Ishikawa (cell line): ENCODE measurements at regions not wholly inside any gene's neighbourhood (a gene's known extent, or its start where the extent isn't known, plus 50 kb on each side); places are given as distances from the start of the nearest gene placed in this dataset.

Experiments
- CEBPB ChIP-seq: IDR thresholded peaks from 2 replicates; pipeline ENCODE4 v1.6.1; 2012
- CREB1 ChIP-seq: IDR thresholded peaks from 2 replicates; pipeline ENCODE4 v1.6.1; 2012; ENCODE audit warnings: low read depth
- EGR1 ChIP-seq: IDR thresholded peaks from 2 replicates; pipeline ENCODE4 v1.6.1; 2012
- EP300 ChIP-seq: IDR thresholded peaks from 2 replicates; pipeline ENCODE4 v1.6.1; 2012; ENCODE audit warnings: borderline replicate concordance
- FOXM1 ChIP-seq: IDR thresholded peaks from 2 replicates; pipeline ENCODE4 v1.6.1; 2012; ENCODE audit warnings: low read depth, borderline replicate concordance
- MAX ChIP-seq: IDR thresholded peaks from 2 replicates; pipeline ENCODE4 v1.6.1; 2012
- NFIC ChIP-seq: IDR thresholded peaks from 2 replicates; pipeline ENCODE4 v1.6.1; 2012
- RAD21 ChIP-seq: IDR thresholded peaks from 2 replicates; pipeline ENCODE4 v1.6.1; 2012; ENCODE audit warnings: low read depth
- REST ChIP-seq: IDR thresholded peaks from 2 replicates; pipeline ENCODE4 v1.6.1; 2012; ENCODE audit warnings: low read depth, mild to moderate bottlenecking
- TAF1 ChIP-seq: IDR thresholded peaks from 2 replicates; pipeline ENCODE4 v1.6.1; 2012; ENCODE audit warnings: low read depth, mild to moderate bottlenecking
- TCF12 ChIP-seq: IDR thresholded peaks from 2 replicates; pipeline ENCODE4 v1.6.1; 2012; ENCODE audit warnings: low read depth
- TEAD4 ChIP-seq: IDR thresholded peaks from 2 replicates; pipeline ENCODE4 v1.6.1; 2012
- YY1 ChIP-seq: IDR thresholded peaks from 2 replicates; pipeline ENCODE4 v1.6.1; 2012; ENCODE audit warnings: low read depth
- ZBTB7A ChIP-seq: IDR thresholded peaks from 2 replicates; pipeline ENCODE4 v1.6.1; 2012; ENCODE audit warnings: low read depth
- TF ChIP-seq, protein P1 (sequence below): IDR thresholded peaks from 2 replicates; pipeline ENCODE4 v1.6.1; 2012

DNA sequence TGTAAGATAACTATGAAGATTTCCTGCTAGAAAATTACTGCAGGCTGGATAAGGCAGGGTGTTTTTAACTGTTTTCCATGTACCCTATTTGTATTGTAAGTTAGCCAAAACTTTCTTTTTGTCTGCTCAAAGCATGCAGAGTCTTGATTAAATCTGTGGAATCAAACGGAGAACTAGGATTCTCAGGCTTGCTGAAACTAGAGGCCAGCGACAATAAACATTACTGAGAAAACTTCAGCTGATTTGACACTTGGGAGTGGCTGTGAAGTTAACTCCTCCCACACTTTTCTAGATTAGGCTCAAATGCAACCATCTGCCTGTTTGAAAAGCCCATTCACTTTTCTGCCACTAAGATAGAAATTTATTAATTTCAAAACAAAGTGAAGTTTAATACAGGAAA, 153.2 kb upstream of the FRMD4B start:
- TF ChIP-seq CREB1 (no peak), TCF12 (no peak), TEAD4 (no peak), FOXM1 (no peak), REST (no peak), ZBTB7A (no peak), YY1 (no peak), RAD21 (no peak), NFIC (no peak), EP300 (no peak)

DNA sequence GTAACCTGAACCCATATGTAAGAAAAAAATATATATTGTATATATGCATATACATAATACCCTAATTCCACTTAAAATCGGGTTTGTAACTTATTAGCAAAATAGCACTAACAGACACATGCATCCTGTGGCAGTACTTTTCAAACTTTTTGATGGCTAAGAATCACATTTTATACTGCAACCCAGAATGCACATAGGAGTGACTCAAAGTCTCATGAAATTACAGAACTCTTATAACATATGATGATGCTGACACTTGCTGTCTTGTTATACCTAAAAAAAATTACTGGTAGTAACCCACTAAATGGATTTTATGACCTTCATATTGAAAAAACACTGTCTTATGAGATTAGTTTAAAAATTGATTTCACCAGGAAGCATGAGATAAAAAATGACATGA, 152.4 kb upstream of the FRMD4B start:
- TF ChIP-seq NFIC (no peak), TAF1 (no peak), TEAD4 (no peak), EGR1 (no peak), FOXM1 (no peak)

DNA sequence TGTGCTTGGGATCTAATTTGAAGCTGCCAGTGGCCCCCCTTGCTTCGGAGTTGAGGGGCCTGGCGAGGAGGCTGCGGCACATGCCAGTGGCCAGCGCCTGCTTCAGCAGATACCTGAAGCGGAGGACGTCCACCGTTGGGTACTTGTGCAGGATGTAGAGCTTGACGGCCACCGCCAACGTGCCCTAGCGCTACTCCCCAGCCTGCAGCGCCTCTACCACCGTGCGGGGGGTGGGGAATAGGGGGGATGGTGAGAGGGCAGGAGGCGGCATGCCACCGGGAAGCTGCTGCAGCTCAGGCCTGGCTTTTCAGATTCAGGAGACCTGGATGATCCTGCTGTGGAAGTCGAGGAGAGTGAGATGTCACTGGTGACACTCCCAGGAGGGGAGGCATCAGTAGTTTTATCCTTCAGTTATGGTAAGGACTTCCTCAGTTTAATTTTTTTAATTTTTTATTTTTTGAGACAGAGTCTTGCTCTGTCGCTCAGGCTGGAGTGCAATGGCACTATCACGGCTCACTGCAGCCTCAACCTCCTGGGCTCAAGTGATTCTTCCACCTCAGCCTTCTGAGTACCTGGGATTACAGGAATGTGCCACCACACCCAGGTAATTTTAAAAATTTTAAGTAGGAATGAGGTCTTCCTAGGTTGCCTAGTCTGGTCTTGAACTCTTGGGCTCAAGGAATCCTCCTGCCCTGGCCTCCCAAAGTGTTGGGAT, 150.6 kb upstream of the FRMD4B start:
- TF ChIP-seq CEBPB (no peak), RAD21 (no peak), NFIC (no peak), REST (no peak)

- TF ChIP-seq EGR1, result no peak
- TF ChIP-seq REST, result no peak
- TF ChIP-seq YY1, result no peak
- TF ChIP-seq TAF1, result no peak
- TF ChIP-seq NFIC, result no peak
- TF ChIP-seq RAD21, result no peak
- TF ChIP-seq TEAD4, result no peak
- TF ChIP-seq MAX, result no peak
- no peak for TF ChIP-seq ZBTB7A
- no peak for TF ChIP-seq EP300
Observed at GRCh38 chr3:69535613-69536012, 149.7 kb upstream of the FRMD4B start.

- TF ChIP-seq REST (no peak), TAF1 (no peak), EGR1 (no peak), MAX (no peak), EP300 (no peak), ZBTB7A (no peak), FOXM1 (no peak), CREB1 (no peak), RAD21 (no peak), NFIC (no peak), TCF12 (no peak), TEAD4 (no peak), CEBPB (no peak), YY1 (no peak)
- TF ChIP-seq, protein P1, sequence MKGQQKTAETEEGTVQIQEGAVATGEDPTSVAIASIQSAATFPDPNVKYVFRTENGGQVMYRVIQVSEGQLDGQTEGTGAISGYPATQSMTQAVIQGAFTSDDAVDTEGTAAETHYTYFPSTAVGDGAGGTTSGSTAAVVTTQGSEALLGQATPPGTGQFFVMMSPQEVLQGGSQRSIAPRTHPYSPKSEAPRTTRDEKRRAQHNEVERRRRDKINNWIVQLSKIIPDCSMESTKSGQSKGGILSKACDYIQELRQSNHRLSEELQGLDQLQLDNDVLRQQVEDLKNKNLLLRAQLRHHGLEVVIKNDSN, result no peak
Observed at GRCh38 chr3:69532547-69533224, 146.8 kb upstream of the FRMD4B start.
